Ureter (tissue), 1 donor: ENCODE measurements at regions not wholly inside any gene's neighbourhood (a gene's known extent, or its start where the extent isn't known, plus 50 kb on each side); places are given as distances from the start of the nearest gene placed in this dataset.

Experiments used
- DNase-seq: peaks from one replicate; pipeline ENCODE4 v3.0.0-alpha.2; 2020; ENCODE audit warnings: low spot score
- donor health status: DM: yes; HTN: yes; CAD: no.

- DNase-seq: no peak
Observed at GRCh38 chr6:147035886-147036285, 168.3 kb upstream of the STXBP5 start.

GRCh38 chr6:147037881-147038280 lies 166.3 kb upstream of the STXBP5 start:
- DNase-seq: no peak

- DNase-seq: no peak
Observed at GRCh38 chr6:147040121-147040910, 163.9 kb upstream of the STXBP5 start.

GRCh38 chr6:147042679-147043078 lies 161.5 kb upstream of the STXBP5 start:
- DNase-seq: no peak

- DNase-seq: no peak
Observed at GRCh38 chr6:147043994-147044477, 160.2 kb upstream of the STXBP5 start.

- DNase-seq: no peak
Observed at GRCh38 chr6:147046141-147046877, 157.9 kb upstream of the STXBP5 start.

- DNase-seq: no peak
Observed at GRCh38 chr6:147048930-147049329, 155.3 kb upstream of the STXBP5 start.

GRCh38 chr6:147053311-147053921 lies 150.8 kb upstream of the STXBP5 start:
- no peak for DNase-seq

- DNase-seq: no peak
Observed at GRCh38 chr6:147054158-147054557, 150.1 kb upstream of the STXBP5 start.

GRCh38 chr6:147054871-147055270 lies 149.3 kb upstream of the STXBP5 start:
- no peak for DNase-seq

GRCh38 chr6:147055821-147056392 lies 148.3 kb upstream of the STXBP5 start:
- no peak for DNase-seq

- no peak for DNase-seq
Observed at GRCh38 chr6:147057188-147057587, 147.0 kb upstream of the STXBP5 start.

- DNase-seq: no peak
Observed at GRCh38 chr6:147057705-147058342, 146.4 kb upstream of the STXBP5 start.

GRCh38 chr6:147058786-147059385 lies 145.3 kb upstream of the STXBP5 start:
- no peak for DNase-seq

- no peak for DNase-seq
Observed at GRCh38 chr6:147060636-147061035, 143.6 kb upstream of the STXBP5 start.

- DNase-seq: no peak
Observed at GRCh38 chr6:147061252-147061651, 143.0 kb upstream of the STXBP5 start.

- no peak for DNase-seq
Observed at GRCh38 chr6:147063469-147064031, 140.7 kb upstream of the STXBP5 start.

- no peak for DNase-seq
Observed at GRCh38 chr6:147065786-147066185, 138.4 kb upstream of the STXBP5 start.

GRCh38 chr6:147067184-147067583 lies 137.0 kb upstream of the STXBP5 start:
- no peak for DNase-seq

- DNase-seq: no peak
Observed at GRCh38 chr6:147071776-147072175, 132.4 kb upstream of the STXBP5 start.

- DNase-seq: no peak
Observed at GRCh38 chr6:147075381-147075780, 128.8 kb upstream of the STXBP5 start.
